GM12873 (cell line): ENCODE measurements at regions not wholly inside any gene's neighbourhood (a gene's known extent, or its start where the extent isn't known, plus 50 kb on each side); places are given as distances from the start of the nearest gene placed in this dataset.

ENCODE experiments used
- TF ChIP-seq, protein P1 (sequence below): IDR thresholded peaks from 2 replicates; pipeline ENCODE4 v1.5.1; 2012; ENCODE audit warnings: low read depth, mild to moderate bottlenecking, moderate library complexity, low read length, control low read depth; ENCODE audit not compliant: insufficient read depth; ENCODE audit errors: missing control alignments

DNA sequence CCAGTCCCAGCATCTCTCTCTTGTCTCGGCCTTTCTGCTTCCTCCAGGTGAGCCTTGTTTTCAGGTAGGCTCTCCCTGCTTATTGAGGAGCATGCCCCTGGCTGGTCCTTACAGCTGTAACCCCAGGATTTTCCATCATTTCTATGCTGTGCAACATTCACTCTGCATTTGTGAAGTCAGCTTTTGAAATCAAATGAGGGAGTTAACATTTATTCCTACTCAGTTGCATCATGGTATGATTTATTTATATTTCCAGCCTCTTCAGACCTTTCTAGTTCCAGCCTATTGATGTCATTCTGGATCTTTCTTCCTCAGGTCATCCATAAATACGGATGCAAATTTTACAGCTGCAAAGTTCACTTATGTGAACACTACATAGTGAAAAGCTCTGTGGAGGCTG lies 755.6 kb downstream of the TYW1 start:
- TF ChIP-seq, protein P1, sequence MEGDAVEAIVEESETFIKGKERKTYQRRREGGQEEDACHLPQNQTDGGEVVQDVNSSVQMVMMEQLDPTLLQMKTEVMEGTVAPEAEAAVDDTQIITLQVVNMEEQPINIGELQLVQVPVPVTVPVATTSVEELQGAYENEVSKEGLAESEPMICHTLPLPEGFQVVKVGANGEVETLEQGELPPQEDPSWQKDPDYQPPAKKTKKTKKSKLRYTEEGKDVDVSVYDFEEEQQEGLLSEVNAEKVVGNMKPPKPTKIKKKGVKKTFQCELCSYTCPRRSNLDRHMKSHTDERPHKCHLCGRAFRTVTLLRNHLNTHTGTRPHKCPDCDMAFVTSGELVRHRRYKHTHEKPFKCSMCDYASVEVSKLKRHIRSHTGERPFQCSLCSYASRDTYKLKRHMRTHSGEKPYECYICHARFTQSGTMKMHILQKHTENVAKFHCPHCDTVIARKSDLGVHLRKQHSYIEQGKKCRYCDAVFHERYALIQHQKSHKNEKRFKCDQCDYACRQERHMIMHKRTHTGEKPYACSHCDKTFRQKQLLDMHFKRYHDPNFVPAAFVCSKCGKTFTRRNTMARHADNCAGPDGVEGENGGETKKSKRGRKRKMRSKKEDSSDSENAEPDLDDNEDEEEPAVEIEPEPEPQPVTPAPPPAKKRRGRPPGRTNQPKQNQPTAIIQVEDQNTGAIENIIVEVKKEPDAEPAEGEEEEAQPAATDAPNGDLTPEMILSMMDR, result no peak

DNA sequence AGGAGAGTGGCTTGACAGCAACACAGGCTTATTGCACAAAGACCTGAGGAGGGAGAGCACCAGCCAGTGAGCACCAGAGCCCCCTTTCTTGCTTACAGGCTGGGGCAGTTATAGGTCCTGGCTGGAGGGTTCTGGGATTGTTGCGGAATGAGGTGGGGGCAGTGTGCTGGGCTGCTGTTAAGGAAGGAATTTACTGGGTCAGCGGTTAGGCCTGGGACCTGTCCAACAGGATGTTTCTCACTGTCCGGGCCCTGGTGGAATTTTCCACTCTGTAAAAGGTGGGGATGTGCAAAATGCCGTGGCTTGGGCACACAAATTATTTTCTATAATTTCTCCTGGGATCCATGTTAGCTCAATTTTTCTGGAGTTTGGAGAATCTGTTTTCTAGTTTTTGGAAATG lies 757.3 kb downstream of the TYW1 start:
- TF ChIP-seq, protein P1, result no peak

DNA sequence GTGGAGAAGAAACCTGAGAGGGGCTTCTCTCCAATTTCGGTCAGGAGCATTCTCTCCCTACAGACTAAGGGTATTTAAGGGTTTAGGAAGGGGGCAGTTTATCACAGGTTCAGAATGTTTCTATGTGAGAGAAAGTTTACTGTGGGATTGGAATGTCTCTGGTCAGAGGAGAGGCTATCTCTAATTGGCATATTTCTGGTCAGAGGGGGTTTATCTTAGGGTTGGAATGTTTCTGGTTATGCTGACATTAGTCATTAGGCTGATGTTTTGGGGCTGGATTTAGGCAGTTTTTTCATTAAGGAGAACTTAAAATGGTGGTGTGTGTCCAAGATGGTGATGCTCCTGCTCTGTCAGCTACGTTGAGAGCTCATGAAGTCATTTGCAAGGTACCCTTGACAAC lies 758.0 kb downstream of the TYW1 start:
- TF ChIP-seq, protein P1, result no peak

DNA sequence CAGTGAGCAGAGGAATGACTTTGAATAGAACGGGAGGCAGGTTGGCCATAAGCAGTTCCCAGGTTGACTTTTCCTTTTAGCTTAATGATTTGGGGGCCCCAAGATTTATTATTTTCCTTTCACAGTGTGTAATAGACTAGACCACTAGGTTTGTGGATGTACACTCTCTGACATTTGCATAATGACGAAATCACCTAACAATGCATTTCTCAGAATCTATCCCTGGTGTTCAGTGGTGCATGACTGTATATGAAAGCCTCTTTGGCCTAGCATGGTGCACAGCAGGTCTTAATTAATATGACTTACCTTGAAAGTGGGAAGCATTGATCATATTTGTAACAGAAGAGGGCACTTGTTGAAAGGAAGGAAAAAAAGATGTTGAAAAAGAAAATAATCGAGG lies 761.9 kb downstream of the TYW1 start:
- TF ChIP-seq, protein P1, result no peak

DNA sequence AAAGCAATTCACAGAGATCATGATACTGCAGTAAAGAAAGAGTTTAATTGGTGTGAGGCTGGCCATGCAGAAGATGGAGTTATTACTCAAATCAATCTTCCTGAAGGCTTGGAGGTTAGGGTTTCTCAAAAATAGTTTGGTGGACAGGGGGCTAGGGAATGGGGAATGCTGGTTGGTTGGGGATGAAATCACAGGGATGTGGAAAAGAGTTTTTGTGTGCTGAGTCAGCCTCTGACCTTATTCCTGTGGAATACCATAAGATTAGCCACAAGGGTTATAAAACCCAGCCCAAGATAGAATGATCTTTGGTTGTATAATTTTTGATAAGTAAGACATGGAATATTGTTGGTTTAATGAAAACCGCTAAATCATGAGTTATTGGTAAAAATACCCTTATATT lies 764.3 kb downstream of the TYW1 start:
- TF ChIP-seq, protein P1, result no peak

DNA sequence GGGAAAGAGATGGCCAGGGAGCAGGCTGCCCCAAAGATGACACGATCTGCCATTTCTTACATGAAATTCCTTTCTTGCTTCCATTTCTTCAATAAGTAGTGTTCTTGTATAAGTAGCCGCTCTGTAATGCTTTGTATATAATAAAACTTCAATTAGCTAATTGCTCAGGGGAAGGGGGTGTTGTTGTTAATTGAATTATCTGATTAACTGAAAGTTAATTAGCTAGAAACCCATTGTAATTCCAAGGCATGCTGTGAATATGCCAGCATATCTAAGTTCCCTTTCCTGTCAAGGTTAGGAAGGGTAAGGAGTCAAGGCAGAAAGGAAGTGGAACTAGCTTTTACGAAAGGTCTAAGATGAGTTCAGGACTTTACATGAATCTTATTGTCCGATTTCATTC lies 765.9 kb downstream of the TYW1 start:
- TF ChIP-seq, protein P1, result no peak

DNA sequence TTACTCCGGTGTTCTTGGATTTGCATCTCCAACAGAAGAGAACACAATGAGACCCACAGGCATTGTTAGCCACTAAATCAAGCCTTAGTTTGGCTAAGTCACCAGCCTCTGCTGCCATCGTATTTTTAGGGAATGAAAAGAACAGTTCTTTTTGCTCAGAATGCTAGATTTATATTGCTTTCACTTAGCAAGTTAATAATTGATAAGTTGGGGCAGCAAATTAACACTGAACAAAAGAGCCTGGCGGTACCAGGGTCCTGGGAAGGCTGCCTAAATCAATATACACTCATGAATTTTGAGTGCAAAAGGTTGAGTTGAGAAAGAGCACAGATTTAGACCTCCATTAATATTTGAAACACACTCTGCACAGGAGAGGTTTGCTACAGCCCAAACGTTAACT lies 767.7 kb downstream of the TYW1 start:
- TF ChIP-seq, protein P1, result no peak
